ENCODE measurements at regions not wholly inside any gene's neighbourhood (a gene's known extent, or its start where the extent isn't known, plus 50 kb on each side); places are given as distances from the start of the nearest gene placed in this dataset.
"Not testable (repeated sequence)": the region's sequence is repeated elsewhere in the genome, so short reads cannot be mapped to it uniquely, and the experiment has no call there.

- not testable (repeated sequence) for DNase-seq (ENCODE audit: low read depth in 2 of 2)
Observed at GRCh38 chr10:77740396-77740795, 102.8 kb upstream of the KCNMA1 start.

DNA sequence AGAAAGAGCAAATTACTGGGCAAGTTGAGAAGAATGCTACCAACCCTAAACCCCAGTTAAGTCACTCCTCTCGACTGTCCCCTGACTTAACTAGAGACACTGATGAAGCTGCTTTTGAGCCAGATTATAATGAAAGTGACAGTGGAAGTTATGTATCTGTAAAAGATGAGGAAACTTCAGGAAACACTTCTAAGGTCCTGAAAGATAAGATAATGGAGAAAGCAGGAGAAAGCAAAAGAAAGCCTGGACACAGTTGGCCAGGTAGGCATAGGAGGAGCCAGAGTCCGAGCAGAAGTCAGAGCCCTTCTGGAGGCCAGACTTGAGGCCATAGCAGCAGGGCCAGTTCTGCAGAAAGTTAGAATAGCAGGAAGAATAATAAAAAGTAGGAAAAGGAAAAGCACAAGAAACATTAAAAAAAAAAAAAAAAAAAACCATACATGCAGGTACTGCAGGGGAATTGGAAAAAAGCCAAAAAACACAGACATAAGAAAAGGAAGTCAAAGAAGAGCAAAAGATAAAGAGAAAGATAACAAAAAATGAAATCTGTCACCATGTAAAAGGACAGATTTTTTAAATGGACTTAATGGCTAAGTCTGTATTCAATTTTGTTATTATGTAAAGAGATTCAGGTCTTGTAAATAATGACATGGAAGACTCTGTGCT lies 101.0 kb upstream of the KCNMA1 start:
- DNase-seq (ENCODE audit: low read depth in 2 of 2): no peak

DNA sequence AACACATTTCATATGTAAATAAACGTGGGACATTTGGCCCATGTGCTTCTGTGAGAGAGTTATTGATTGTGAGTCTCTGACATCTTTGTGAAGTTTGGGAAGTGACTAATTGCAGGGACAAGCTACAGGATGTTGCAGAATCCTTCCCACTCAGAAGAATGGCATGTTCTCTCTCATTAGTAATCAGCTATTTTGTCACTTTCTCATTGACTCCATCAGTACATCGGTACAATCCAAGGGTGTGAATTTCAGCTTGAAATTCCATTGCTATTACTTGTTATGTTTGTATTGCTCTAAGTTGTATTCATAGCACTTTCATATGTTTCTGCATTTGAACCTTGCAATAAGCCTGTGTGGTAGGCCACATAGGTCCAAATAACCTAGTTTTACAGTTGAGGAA lies 100.0 kb upstream of the KCNMA1 start:
- no peak for DNase-seq (ENCODE audit: low read depth in 2 of 2)

GRCh38 chr10:77735136-77735535 lies 97.5 kb upstream of the KCNMA1 start:
- DNase-seq (ENCODE audit: low read depth in 2 of 2): not testable (repeated sequence)

GRCh38 chr10:77732213-77733003 lies 94.8 kb upstream of the KCNMA1 start:
- no peak for DNase-seq (ENCODE audit: low read depth in 2 of 2)

GRCh38 chr10:77727481-77727880 lies 89.9 kb upstream of the KCNMA1 start:
- DNase-seq (ENCODE audit: low read depth in 2 of 2): no peak

GRCh38 chr10:77726732-77727131 lies 89.1 kb upstream of the KCNMA1 start:
- DNase-seq (ENCODE audit: low read depth in 2 of 2): no peak

- DNase-seq (ENCODE audit: low read depth in 2 of 2): no peak
Observed at GRCh38 chr10:77726301-77726700, 88.7 kb upstream of the KCNMA1 start.

- no peak for DNase-seq (ENCODE audit: low read depth in 2 of 2)
Observed at GRCh38 chr10:77724820-77725219, 87.2 kb upstream of the KCNMA1 start.

- no peak for DNase-seq (ENCODE audit: low read depth in 2 of 2)
Observed at GRCh38 chr10:77723376-77723775, 85.8 kb upstream of the KCNMA1 start.

DNA sequence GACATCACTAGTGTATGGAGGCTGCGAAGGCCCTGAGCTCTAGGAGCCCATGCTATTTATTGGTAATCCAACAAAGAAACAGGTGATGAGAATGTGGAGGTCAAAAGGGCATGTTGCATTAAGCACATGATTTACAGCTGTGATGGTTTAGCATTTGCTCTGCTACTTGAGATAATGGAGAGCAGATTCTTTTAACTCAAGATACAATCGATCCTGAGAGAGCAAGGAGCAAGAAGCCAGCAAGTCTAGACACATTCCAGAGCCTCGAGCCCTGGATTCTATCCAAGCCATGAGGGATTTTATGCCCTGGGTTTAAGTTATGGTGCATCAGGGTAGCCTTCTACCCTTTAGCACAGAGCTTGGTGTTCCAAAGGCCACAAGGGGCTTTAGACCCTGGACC lies 85.3 kb upstream of the KCNMA1 start:
- DNase-seq (ENCODE audit: low read depth in 2 of 2): not testable (repeated sequence)

DNA sequence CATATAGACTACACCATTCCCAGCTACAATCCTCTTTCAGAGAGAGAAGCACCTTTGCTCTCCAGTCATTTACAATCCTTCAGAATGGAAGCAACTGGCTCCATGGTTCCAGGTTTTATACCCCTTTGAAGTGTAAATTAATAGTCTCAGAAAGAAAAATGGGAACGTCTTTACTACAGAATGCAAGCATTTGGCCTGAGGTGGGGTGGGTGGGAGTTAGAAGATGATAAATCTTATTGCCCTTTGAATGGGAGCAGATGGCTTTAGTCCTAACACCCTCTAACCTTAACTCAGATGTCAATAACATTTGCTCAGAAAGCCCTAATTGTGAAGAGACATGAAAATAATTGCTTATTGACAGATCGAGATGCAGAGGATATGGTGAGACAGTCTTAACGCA lies 84.2 kb upstream of the KCNMA1 start:
- DNase-seq (ENCODE audit: low read depth in 2 of 2): no peak

DNA sequence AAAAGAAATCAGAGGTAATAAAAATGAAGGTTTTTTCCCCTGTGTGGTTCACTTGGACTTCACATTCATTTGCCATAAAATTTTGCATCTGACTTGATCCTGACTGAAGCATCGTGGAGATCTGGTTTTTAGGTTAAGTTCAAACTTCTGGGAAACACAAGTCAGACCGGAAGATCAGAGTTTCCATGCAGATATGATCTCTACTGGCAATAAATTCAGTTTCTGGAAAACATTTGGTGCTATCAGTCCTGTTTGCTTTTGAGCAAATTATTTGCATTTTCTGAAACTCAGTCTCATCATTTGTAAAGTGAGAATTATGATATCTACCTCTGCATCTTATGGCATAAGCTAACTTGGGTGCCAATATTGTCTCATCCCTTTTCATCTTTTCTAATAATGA lies 81.3 kb upstream of the KCNMA1 start:
- no peak for DNase-seq (ENCODE audit: low read depth in 2 of 2)

- not testable (repeated sequence) for DNase-seq (ENCODE audit: low read depth in 2 of 2)
Observed at GRCh38 chr10:77718312-77718711, 80.7 kb upstream of the KCNMA1 start.

DNA sequence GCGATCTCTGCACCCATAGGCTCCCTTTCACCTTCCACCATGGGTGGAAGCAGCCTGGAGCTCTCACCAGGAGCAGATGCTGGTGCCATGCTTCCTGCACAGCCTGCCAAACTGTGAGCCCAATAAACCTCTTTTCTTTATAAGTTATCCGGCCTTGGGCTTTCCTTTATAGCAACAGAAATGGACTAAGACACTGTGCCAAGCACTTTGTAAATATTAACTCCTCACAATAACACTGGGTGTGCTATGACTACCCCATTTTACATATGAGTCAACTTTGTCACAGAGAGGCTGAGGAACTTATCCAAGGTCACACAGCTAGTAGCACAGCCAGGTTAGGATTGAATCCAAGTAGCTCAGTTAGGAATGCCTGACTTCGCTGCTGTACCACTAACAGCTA lies 79.7 kb upstream of the KCNMA1 start:
- no peak for DNase-seq (ENCODE audit: low read depth in 2 of 2)

- DNase-seq (ENCODE audit: low read depth in 2 of 2): no peak
Observed at GRCh38 chr10:77716458-77717317, 79.1 kb upstream of the KCNMA1 start.

GRCh38 chr10:77715536-77715935 lies 77.9 kb upstream of the KCNMA1 start:
- no peak for DNase-seq (ENCODE audit: low read depth in 2 of 2)

DNA sequence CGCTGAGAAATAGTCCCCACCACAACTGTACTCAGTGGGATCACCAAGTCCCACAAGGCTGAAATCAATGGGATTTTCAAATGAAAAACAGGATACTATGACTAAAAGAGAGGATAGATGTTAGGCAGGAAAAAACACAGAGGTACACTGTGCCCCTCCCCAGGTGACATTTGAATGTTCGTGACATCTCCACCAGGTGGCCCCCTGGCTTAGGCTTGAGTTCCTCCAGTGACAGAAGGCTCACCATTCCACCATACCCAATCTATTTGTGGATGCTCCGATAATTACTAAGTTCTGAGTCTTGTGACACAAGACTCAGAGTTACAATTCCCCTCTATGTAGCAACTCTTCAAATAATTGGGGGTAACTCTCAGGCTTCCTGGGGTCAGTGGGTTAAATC lies 77.5 kb upstream of the KCNMA1 start:
- DNase-seq (ENCODE audit: low read depth in 2 of 2): no peak

DNA sequence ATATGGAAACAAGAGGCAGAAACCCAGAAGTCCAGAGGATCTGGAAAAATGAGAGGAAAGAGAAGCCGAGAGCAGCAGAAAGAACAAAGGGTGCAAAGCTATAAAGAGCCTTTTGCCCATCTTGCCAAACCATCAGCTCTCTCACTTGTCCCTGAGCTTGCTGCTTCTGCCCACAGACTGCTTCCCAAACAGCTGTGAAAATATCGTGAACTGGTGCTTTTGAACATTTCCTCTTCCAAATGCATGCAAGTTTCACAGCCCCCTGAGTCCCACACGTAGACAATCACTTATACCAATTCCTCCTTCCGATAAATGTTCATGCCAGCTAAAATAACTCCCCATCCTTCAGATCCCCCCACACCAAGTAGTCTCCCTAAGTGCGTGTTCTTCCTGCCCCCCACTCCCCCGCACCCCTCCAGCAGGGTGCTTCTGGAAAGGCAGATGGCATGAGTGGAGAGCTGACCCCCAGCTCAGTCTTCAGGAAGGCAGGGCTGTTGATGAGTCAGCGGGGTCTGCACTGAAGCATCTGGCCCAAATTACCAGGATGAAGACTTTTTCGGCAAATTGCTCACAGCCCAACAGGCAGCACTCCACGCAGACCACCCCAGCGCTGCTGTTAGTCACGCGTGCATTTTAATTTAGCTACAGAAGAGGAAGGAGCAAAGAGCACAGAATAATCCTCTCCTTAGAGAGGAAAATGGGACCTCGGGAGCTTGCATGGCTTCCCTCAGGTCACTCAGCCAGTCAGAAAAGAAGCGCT lies 76.1 kb upstream of the KCNMA1 start:
- no peak for DNase-seq (ENCODE audit: low read depth in 2 of 2)

DNA sequence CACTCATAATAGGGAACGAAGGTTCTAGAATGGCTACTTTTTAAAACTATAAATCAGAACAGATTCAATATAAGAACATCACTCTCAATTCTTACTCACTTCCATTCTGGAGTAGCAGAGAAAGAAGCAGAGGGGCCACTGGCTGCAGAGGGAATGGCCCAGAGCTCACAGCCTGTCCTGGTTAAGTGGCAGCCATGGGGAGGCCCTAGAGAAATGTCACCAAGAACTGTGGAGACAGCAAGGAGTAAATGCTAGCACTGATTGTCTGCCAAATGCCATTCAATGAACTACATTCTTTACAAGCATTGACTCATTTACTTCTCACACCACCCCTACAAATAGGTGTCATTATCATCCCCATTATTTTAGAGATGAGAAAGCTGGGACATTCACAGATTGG lies 74.6 kb upstream of the KCNMA1 start:
- DNase-seq (ENCODE audit: low read depth in 2 of 2): no peak

DNA sequence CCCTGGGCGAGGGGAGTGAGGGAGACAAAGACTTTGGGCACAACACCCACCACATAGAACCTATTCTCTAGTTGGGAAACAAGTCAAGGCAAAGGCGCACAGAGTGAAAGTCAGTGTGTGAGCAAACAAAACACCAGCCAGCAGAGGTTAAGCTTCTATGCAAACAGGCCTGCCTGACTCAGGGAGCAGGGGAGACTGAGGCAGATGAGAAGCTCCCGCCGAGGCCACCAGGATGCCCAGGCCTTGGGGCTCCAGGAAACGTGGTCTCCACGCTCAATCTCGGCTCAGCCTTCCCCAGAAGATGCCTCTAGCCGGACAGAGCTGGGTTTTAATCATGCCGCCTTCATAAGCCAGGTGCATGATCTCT lies 74.1 kb upstream of the KCNMA1 start:
- no peak for DNase-seq (ENCODE audit: low read depth in 2 of 2)

Measured in activated CD8-positive, alpha-beta memory T cell treated with anti-CD3 and anti-CD28 coated beads for 4 hours (primary cell).